HG02970 (cell line): ENCODE measurements at regions not wholly inside any gene's neighbourhood (a gene's known extent, or its start where the extent isn't known, plus 50 kb on each side); places are given as distances from the start of the nearest gene placed in this dataset.
A peak's percentile ranks its signal among the peaks of the same experiment; 100 is the strongest.
"Not testable (repeated sequence)": the region's sequence is repeated elsewhere in the genome, so short reads cannot be mapped to it uniquely, and the experiment has no call there.

ENCODE experiments used
- ATAC-seq: cut with Tn5 transposase; IDR thresholded peaks from one replicate; pipeline ENCODE4 v1.9.1; 2021; ENCODE audit warnings: mild to moderate bottlenecking, moderate library complexity, moderate number of reproducible peaks; ENCODE audit not compliant: unreplicated experiment, low FRiP score

DNA sequence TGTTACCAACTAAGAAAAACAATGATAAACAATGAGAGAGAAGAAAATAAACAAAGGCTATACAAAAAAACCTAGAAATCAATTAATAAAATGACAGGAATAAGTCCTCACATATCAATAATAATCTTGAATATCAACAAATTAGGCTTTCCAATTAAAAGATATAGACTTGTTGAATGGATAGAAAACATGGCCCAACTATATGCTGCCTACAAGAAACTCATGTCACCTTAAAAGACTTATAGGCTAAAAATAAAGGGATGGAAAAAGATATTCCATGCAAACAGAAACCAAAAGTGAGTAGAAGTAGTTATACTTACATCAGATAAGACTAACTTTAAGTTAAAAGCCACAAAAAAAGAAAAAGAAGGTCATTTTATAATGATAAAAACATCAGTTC is 183.9 kb downstream of the MYRFL start:
- ATAC-seq = no peak

DNA sequence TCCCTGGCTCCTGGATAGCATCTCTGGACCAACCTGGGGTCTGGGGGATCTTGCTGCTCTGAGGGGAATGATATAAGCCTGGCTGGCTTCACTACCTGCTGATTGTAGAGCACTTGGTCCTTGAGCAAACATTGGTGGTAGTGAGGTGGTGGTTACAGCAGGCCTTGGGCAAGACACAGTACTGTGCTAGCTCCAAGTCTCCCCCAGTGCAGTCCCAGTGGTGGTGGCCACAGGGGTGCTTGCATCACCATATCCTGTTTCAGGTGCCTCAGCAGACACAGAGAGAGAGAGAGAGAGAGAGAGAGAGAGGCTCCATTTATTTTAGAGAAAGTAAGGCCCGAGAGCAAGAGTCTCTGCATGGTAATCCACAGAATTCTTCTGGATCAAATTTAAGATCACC is 186.3 kb downstream of the MYRFL start:
- no peak for ATAC-seq

DNA sequence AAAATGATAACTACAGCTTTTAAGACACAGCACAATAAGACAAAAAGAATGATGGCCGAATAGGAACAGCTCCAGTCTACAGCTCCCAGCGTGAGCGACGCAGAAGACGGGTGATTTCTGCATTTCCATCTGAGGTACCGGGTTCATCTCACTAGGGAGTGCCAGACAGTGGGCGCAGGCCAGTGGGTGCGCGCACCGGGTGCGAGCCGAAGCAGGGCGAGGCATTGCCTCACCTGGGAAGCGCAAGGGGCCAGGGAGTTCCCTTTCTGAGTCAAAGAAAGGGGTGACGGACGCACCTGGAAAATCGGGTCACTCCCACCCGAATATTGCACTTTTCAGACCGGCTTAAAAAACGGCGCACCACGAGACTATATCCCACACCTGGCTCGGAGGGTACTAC is 188.0 kb downstream of the MYRFL start:
- ATAC-seq = not testable (repeated sequence)

DNA sequence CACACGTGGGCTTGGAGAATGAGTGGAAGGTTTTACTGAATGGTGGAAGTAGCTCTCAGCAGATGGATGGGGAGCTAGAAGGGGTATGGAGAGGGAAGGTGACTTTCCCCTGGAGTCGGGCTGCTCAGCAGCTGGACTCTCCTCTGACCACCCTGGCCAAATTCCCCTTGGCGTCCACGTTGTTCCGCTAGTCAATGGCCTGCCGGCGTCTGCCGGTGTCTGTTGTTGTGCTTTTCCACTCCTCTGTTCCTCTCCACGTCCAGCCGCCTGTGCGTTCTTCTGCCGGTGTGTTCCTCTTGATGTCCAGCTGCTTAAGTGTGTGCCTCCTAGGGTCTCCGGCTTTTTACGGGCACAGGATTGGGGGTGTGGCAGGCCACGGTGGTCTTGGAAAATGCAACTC is 203.5 kb downstream of the MYRFL start:
- ATAC-seq = no peak

DNA sequence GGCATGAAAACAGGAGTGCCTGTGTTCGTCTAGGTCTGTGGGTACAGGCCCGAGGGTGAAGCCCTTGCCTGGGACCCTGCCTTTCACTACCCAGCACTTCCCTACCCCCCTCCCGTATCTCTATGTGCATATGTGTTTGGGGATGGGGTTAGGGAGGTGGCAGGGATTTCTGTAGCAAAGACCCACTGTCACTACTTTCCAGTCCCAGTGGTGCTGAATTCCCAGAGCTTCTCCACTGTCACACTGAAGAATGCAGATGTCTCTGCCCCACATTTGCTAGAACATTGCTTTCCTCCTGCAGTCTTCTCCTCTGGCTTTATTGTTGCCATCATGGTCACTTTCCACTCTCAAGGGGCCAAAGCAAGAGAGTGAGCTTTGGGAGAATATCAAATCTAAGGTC is 203.9 kb downstream of the MYRFL start:
- no peak for ATAC-seq

DNA sequence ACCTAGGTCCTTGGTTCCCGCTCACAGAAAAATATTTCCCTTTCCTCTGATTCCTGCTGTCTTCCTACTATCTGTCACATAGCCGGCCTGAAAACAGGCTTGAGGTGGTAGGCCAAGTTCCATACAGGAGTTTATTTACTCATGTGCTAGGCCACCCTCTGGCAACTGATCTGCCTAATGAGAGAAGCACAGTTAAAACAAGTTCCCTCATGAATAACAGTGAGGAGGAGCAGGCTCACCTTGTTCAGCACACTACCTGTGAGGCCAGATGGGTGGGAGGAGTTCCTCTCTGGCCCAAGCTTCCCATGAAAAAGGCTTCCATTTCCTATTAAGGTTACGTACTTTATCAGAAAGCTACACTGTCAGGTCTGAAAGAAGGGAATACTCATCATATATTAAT is 206.0 kb downstream of the MYRFL start:
- no peak for ATAC-seq

DNA sequence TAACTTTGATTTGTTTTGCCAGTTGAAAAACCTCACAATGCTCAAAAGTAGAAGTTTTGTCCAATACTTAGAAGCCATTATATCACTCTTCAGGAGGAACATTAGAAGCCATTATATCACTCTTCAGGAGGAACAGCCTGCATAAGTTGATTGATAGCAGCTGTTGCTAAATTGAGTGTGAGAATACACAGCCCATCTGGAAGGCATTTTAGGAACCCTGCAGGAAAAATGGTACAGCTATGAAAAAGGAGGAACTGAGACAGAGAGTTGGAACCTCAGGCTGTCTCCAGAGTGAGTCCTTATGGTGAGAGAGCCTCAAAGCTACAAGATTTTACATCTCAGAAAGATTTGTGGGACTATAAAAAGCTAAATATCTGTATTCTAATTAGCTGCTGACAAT is 207.0 kb downstream of the MYRFL start:
- ATAC-seq = no peak

DNA sequence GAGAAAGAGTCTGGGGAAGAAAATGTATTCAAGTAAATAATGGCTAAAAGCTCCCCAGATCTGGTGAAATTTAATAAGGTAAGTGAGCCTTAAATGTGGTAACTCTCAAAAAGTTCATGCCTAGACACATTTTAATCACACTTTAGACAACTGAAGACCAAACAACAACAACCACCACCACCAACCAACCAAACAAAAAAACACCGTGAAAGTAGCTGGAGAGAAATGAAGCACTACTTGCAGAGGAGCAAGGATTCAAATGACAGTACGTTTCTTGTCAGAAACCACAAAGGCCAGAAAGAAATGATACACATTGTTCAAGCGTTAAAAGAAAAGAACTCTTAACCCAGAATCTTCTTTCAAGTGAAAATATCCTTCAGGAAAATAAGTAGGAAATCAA is 208.3 kb downstream of the MYRFL start:
- ATAC-seq = no peak

DNA sequence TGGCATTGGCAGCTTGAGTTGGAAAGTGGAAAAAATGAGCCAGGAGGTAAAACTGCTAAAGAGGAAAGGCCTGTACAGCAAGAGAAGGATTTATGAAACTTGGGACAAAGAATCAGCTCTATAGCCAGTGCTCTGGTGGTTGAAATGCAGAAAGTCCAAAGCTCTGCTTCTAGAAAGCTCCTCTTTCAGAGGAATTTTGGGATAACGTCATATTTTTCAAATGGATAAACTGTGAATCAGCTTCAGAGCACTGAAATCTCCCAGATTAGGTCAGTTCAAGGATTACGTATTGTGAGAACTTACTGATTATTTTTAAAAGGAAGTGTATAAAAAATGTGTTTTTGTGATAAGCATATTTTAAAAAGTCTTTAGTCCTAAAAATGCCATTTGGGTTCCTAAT is 203.1 kb upstream of the CNOT2 start:
- no peak for ATAC-seq

DNA sequence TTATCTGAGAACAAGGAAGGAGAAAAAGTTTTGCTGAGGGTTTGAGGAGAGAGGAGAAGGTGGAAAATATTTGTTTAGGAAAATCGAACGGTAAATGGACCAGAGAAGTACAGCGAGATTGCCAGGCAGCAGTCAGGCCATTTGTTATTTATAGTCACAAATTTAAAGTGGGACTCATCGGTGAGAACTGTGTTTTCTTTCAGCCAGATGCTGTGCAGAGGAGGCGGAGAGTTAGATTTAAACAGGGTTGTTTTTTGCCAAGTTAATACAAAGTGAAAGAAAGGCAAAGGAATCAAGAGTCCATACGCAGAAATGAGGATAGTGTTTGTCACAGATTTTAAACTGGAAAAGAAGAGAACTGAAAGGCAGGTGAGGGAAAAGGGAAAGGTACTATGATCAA is 200.6 kb upstream of the CNOT2 start:
- no peak for ATAC-seq

DNA sequence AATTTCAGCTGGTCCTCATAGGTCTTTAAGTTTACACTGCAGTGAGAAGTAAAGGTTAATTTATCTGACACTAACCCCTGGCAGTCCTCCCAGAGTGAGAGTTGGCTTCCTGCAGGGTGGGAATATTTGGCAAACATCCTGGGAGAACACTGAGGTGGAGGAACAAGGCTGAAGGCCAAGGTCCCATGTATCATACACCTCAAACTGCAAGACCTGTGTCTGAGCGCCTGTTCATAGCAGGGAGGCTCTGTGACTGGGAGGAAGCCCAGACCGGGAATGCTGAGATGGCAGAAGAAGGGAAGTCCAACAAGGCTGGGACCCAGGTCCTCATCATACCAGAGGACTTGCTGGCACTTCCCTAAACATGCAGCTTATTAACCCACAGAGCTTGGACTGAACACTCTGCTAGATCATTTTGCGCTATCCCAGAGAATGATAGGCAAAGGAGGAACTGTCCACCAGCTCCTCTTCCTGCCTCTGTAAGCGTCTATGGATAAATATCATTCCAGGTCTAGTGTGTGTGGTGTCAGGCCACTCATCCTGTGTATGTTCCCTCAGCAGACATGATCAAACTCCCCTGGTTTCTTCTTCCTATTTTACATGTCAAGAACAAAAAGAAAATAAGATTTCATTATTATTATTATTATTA is 199.6 kb upstream of the CNOT2 start:
- ATAC-seq = no peak

DNA sequence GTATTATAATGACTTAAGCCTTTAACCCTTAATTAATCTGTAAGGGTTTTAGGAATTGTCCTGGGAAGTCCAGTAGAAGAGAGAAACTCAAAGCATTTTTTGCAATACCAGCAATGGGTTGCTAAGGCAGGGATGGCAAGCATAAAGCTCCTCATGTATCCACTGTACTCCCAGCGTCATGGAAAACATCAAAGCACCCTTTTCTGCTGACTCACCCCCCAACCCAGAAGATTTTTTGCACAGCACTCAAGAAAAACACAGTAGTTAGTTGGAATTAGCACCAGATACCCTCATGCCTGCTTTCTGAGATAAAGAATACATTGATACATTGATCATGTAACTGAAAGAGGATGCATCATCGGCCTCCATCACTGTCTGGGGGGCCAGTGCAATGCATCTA is 199.1 kb upstream of the CNOT2 start:
- no peak for ATAC-seq

DNA sequence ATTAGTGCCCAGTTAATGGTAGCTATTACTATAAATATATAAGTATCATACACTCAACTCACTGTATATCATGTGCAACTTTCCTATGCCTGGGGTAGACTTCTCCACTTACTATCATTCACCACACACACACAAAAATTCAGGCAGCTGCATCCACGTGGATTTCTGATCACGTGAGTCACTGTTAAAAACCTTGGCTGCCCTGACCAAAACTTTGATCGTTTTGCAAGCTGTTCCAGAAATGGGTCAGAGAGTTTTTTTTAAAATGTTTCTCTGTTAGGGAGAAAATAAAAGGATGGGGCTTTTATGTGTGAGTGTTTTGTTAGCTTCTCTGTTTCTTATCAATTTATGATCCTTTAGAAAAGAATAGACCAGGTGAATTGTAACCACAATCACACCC is 198.2 kb upstream of the CNOT2 start:
- no peak for ATAC-seq

DNA sequence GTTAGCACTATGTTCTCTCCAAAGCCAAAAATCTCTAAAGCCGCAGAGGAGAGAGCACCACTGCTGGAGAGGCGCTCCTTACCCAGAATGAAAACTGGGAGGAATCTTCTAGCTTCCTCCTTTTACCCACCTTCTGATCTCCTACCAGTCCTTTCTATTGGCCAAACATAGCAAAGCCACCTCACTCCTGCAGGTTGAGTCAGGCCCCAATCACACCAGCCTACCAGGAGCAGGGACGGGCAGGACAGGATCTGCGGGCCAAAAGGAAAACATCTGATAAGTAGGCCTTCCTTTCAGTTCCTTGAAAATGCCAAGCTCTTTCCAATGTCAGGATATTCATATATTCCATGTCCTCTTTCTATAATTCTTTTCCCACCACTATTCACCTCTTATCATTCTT is 197.7 kb upstream of the CNOT2 start:
- ATAC-seq = no peak

DNA sequence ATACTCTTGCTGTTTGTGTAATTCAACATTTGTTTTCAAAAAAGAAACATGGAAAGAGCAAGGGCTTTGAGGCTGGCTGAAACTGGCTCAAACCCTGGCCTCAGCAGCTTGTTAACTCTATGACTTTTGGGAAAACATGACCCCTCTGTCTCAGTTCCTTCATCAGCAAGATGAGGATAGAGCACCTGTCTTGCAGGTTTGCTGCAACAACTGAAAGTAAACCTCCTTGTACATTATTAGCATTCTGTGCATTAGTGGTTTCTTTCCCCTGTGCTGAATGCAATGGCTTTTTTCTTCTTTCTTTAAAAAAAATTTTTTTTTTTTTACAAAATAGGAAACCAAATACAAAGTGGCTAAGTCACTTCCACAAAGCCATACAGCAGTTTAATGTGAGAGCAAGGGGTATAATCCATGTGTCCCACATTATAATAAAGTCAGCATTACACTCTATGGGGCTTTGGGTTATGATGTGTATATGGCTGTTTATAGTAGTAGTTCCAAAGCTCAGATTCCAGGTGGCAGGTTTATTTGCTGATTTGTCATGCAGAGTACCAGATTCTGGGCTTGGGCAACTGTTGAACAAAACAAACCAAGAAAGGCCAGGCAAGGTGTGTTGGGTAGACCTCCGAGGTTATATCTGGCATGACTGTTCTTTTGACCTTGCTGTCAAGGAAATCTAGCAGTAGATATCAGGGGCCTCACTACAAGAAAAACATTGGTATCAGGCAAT is 194.5 kb upstream of the CNOT2 start:
- no peak for ATAC-seq

DNA sequence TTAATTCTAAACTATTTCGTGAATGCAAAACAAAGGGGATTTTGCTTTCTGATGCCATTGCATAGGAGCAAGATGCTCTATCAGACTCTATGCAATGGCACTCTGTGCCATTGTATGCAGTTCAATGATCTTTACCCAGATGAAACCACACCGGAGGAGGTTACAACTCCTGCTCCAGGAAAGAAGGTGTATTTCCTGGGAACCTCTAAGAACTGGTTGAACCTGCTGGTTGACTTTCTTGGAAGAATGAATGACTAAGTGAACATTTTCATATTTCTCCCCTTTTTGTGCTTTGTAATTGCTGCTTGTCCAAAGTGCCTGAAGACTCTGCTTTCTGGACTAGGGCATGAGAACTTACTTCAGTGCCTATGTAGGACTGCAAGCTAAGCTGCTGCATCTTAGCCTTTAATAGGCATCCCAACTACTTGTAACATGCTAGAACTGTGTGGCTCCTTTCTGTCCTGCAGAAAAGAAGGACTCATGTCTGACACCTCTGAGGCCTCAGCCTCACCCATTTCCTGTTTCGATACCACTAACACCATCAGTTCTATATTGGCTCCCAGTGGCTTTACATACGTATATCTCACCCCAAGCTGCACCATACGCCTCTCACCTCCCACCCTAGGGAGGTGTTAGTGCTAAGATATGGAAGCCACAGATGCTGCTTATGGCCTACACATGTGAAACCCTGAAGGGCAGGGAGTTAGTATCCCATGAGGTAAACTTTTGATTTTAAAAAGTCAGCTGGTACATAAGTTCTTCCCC is 193.5 kb upstream of the CNOT2 start:
- peak; percentile 64 for ATAC-seq

DNA sequence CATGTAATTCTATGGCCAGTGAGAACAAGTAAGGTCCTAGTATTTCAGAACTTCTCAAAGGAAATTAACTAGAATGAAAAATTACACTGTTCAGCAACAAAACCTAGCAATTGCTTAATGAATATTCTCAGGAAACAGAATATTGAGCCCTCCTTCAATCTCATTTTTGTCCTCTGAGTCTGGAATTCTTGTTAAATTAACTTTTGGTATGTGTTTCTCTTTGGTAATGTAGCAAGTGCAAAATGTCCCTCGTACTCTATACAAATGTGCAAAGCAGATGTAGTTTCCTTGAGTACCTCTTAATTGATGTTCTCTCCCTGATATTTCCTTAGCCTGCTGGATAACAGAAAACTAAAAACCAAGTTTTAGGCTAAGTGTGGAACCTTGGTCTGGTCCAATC is 190.8 kb upstream of the CNOT2 start:
- no peak for ATAC-seq

DNA sequence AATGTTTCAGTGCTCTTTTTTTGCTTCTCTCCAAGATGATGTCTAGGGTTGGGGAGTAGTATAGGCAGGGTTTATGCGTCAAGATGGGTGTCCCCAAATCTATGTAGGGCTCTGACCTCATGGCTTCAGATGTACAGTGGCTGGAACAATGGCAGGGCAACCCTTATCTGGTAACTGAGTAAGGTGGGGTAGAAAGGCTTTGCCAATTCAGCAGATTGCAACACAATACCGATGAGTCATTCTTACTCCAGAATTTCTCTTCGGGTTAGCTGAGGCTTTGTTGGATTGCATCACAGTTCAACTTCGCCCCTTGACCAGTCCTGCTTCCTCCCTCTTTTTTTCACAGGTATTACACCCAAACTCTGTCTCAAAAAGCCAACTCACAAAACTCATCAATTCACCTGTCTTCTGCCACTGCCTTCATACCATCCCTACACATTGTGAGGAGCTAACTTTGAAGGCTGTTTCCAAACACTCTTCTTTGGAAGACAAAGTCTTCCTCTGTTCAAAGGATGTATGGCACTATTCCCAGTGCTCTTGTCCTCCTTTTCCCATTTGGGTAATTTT is 190.2 kb upstream of the CNOT2 start:
- no peak for ATAC-seq

DNA sequence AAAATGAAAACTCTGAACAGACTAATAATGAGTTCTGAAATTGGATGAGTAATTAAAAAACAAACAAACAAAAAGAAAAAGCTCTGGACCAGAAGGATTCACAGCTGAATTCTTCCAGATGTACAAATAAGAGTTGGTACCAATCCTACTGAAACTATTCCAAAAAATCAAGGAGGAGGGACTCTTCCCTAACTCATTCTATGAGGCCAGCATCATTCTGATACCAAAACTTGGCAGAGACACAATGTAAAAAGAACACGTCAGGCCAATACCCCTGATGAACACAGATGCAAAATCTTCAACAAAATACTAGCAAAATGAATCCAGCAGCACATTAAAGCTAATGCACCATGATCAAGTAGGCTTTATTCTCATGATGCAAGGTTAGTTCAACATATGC is 183.9 kb upstream of the CNOT2 start:
- no peak for ATAC-seq

DNA sequence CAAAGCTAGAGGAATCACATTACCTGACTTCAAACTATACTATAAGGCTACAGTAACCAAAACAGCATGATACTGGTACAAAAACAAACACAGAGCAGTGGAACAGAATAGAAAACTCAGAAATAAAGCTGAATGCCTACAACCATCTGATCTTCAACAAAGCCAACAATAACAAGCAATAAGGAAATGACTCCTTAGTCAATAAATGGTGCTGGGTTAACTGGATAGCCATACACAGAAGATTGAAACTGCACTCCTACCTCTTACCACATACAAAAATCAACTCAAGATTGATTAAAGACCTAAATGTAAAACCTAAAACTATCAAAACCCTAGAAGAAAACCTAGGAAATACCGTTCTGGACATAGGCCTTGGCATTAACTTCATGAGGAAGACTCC is 182.6 kb upstream of the CNOT2 start:
- ATAC-seq = no peak

DNA sequence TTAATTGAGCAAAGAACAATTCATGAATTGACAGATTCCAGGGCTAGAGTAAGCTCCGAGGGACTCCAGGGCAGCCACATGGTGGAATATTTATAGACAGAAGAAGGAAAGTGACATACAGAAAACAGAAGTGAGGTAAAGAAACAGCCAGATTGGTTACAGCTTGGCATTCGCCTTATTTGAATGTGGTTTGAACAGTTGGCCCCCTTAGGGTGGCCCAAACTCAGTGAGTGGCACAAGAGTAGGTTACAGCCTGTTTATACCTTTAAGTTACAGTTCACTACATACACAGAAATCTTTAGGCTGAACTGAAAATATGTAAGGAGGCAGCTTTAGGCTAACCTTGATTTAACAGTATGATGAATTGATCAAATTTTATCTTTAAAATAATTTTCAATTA is 174.5 kb upstream of the CNOT2 start:
- no peak for ATAC-seq
